ENCODE measurements at regions not wholly inside any gene's neighbourhood (a gene's known extent, or its start where the extent isn't known, plus 50 kb on each side); places are given as distances from the start of the nearest gene placed in this dataset.

GRCh38 chr9:118563677-118564076 is 805.6 kb downstream of the BRINP1 start:
- TF ChIP-seq EZH2 (IDR thresholded peaks at IDR 0.05; ENCODE audit: low read depth, unreplicated experiment) (no peak), CTCF (conservative IDR thresholded peaks at IDR 0.05; ENCODE audit: low read depth in 2 of 2) (no peak), POLR2AphosphoS5 (IDR thresholded peaks at IDR 0.05; ENCODE audit: low read depth) (no peak), CREB1 (CRISPR knock-in tag; IDR thresholded peaks at IDR 0.05; ENCODE audit: low read depth) (no peak), REST (IDR thresholded peaks at IDR 0.05; ENCODE audit: unreplicated experiment) (no peak), EZH2phosphoT487 (IDR thresholded peaks at IDR 0.05; ENCODE audit: unreplicated experiment) (no peak), NANOG (IDR thresholded peaks at IDR 0.05; ENCODE audit: borderline replicate concordance) (no peak), JUNB (IDR thresholded peaks at IDR 0.05; ENCODE audit: unreplicated experiment) (no peak), ZNF114 (CRISPR knock-in tag; IDR thresholded peaks at IDR 0.05) (no peak)

Measured in GM23338 (cell line).